ENCODE measurements at regions not wholly inside any gene's neighbourhood (a gene's known extent, or its start where the extent isn't known, plus 50 kb on each side); places are given as distances from the start of the nearest gene placed in this dataset.

- POLR2A ChIA-PET (ENCODE audit: unreplicated experiment) = no interaction called here
Observed at GRCh38 chr7:113742377-113742776, 176.4 kb downstream of the PPP1R3A start.

More at GRCh38 chr7:113742377-113742776, 176.4 kb downstream of the PPP1R3A start:
- no peak for TF ChIP-seq RAD21 (IDR thresholded peaks at IDR 0.05; ENCODE audit: low read length)
- TF ChIP-seq CHD1 (IDR thresholded peaks at IDR 0.05; ENCODE audit: low read depth, low read length) = no peak
- no peak for TF ChIP-seq SMC3 (IDR thresholded peaks at IDR 0.05; ENCODE audit: low read depth, low read length)
- no peak for TF ChIP-seq CEBPB (IDR thresholded peaks at IDR 0.05; ENCODE audit: low read depth, low read length)
- TF ChIP-seq RFX5 (IDR thresholded peaks at IDR 0.05; ENCODE audit: low read depth, low read length) = no peak
- no peak for TF ChIP-seq BHLHE40 (IDR thresholded peaks at IDR 0.05; ENCODE audit: low read depth, low read length)
- no peak overlapping the region for H3K18ac ChIP-seq (ENCODE audit: low read depth, low read length)
- H3K4me3 ChIP-seq (ENCODE audit: insufficient read depth, low read depth, low read length) = no peak overlapping the region
- no peak overlapping the region for H4K91ac ChIP-seq (ENCODE audit: insufficient read depth, low read depth, low read length)
- no peak overlapping the region for H3K56ac ChIP-seq (ENCODE audit: extremely low read depth, insufficient read depth, low read length)
- in situ Hi-C loops (cut with MboI; ENCODE audit: low sequenced_read_pairs) = no loop called here
- CTCF ChIA-PET = no interaction called here
- H3K9me1 ChIP-seq (ENCODE audit: insufficient read depth, low read length) = no peaks in the 10 kb centered on the region
- H3K4me2 ChIP-seq (ENCODE audit: low read depth, low read length) = no peak overlapping the region
- no peaks in the 10 kb centered on the region for H3K27me3 ChIP-seq (ENCODE audit: control insufficient read depth, insufficient read depth, low read length)
- no peak overlapping the region for H3K23ac ChIP-seq (ENCODE audit: low read depth, low read length)
- H2BK20ac ChIP-seq (ENCODE audit: low read depth, low read length) = no peak overlapping the region
- H3K79me1 ChIP-seq (ENCODE audit: low read depth in 1 of 2, low read length in 2 of 2) = no peaks in the 10 kb centered on the region
- no peak overlapping the region for H4K5ac ChIP-seq (ENCODE audit: low read depth, low read length)
- no peaks in the 10 kb centered on the region for H3K36me3 ChIP-seq (ENCODE audit: control insufficient read depth, insufficient read depth, low read length)
- no peak overlapping the region for H4K8ac ChIP-seq (ENCODE audit: low read depth in 2 of 2, low read length in 2 of 2)
- ATAC-seq (ENCODE audit: low read depth) (no peak), DNase-seq (no peak)
- no TSS peak for BruUV-seq (replicated peaks)
- no peak overlapping the region for H2AK9ac ChIP-seq (replicated peaks; ENCODE audit: low read depth, low read length, poor library complexity)
- H2AFZ ChIP-seq (replicated peaks; ENCODE audit: low read length, poor library complexity) = no peak overlapping the region
- H4K20me1 ChIP-seq (ENCODE audit: insufficient read depth, low read length) = no peaks in the 10 kb centered on the region
- H3K27ac ChIP-seq (ENCODE audit: insufficient read depth, low read length) = no peak overlapping the region
- no peaks in the 10 kb centered on the region for H3K9me3 ChIP-seq (ENCODE audit: control insufficient read depth, insufficient read depth, low read length)
- no peak overlapping the region for H3K9ac ChIP-seq (ENCODE audit: low read depth, low read length)
- no peak overlapping the region for H3K4ac ChIP-seq (ENCODE audit: low read depth, low read length)
- H2BK5ac ChIP-seq (ENCODE audit: low read depth, low read length, poor library complexity, severe bottlenecking) = no peak overlapping the region
- dilution Hi-C loops (cut with HindIII; ENCODE audit: low sequenced_read_pairs, unreplicated experiment) = no loop called here
- no peak overlapping the region for H2BK120ac ChIP-seq (ENCODE audit: low read depth, low read length)
- H3K14ac ChIP-seq (replicated peaks; ENCODE audit: low read depth, low read length) = no peak overlapping the region
- WGBS, 2 experiments (ENCODE audit: extremely low coverage in 2 of 2, insufficient read length in 1 of 2) = no CpG with 5 or more reads among the region's 2 CpGs
- H2BK15ac ChIP-seq (ENCODE audit: low read depth, low read length) = no peak overlapping the region
- no peaks in the 10 kb centered on the region for H3K4me1 ChIP-seq (ENCODE audit: control insufficient read depth, insufficient read depth, low read length)
- intact Hi-C loops (cut with micrococcal nuclease) = no loop called here
- H2AK5ac ChIP-seq (ENCODE audit: low read depth, low read length) = no peak overlapping the region

Data from IMR-90 (cell line).